Upper lobe of right lung (tissue), 1 donor: ENCODE measurements at regions not wholly inside any gene's neighbourhood (a gene's known extent, or its start where the extent isn't known, plus 50 kb on each side); places are given as distances from the start of the nearest gene placed in this dataset.

ENCODE experiments used
- ATAC-seq: fragments of 200-7000 bp; cut with Tn5 transposase; one replicate; pipeline ENCODE4 v1.9.1; 2020; ENCODE audit warnings: mild to moderate bottlenecking, moderate library complexity
- DNase-seq: peaks from one replicate; pipeline ENCODE4 v3.0.0-alpha.2; 2020
- H3K27ac ChIP-seq: fragments of 200-600 bp; one replicate; pipeline ENCODE4 v1.8.0; 2022
- H3K27me3 ChIP-seq: fragments of 200-600 bp; one replicate; pipeline ENCODE4 v1.8.0; 2022; ENCODE audit warnings: mild to moderate bottlenecking
- H3K36me3 ChIP-seq: fragments of 200-600 bp; one replicate; pipeline ENCODE4 v1.8.0; 2022
- H3K4me1 ChIP-seq: fragments of 200-600 bp; one replicate; pipeline ENCODE4 v1.8.0; 2022
- H3K4me3 ChIP-seq: fragments of 200-600 bp; one replicate; pipeline ENCODE4 v1.8.0; 2022; ENCODE audit warnings: mild to moderate bottlenecking
- H3K9me3 ChIP-seq: fragments of 200-600 bp; one replicate; pipeline ENCODE4 v1.8.0; 2022
- intact Hi-C: fragments of 100-400 bp; cut with DNase I; formaldehyde crosslinking; loops from one replicate; pipeline ENCODE4 v1.11.0; 2022
- TF ChIP-seq, protein P1 (sequence below): fragments of 200-600 bp; IDR thresholded peaks from one replicate; pipeline ENCODE4 v1.8.0; 2022; ENCODE audit warnings: antibody characterized with exemption
- donor health status: DM: no; HTN: yes; CAD: no; lungs with severe emphysema.

DNA sequence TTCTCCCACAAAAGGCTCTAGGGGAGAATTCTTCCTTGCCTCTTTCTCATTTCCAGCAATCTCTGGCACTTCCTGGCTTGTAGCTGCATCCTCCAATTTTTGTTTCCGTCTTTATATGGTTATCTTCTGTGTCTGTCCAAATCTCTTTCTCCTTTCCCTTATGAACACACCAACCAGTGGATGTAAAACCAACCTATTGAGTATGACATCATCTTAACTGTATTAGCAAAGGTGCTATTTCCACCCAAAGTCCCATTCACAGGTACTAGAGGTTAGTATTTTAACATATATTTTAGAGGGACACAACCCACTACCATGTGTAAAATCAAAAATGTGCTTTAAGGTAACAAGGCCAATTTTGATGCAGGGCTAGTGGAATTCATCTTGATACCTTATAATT is 129.0 kb downstream of the RAP2A start:
- no peaks in the 10 kb centered on the region for H3K9me3 ChIP-seq
- H3K27me3 ChIP-seq = no peaks in the 10 kb centered on the region
- DNase-seq = no peak
- no peak overlapping the region for H3K4me3 ChIP-seq
- no peak overlapping the region for H3K27ac ChIP-seq
- no peaks in the 10 kb centered on the region for H3K36me3 ChIP-seq
- H3K4me1 ChIP-seq = peaks cover 6% of the 10 kb centered on the region
- no peak for ATAC-seq
- TF ChIP-seq, protein P1, sequence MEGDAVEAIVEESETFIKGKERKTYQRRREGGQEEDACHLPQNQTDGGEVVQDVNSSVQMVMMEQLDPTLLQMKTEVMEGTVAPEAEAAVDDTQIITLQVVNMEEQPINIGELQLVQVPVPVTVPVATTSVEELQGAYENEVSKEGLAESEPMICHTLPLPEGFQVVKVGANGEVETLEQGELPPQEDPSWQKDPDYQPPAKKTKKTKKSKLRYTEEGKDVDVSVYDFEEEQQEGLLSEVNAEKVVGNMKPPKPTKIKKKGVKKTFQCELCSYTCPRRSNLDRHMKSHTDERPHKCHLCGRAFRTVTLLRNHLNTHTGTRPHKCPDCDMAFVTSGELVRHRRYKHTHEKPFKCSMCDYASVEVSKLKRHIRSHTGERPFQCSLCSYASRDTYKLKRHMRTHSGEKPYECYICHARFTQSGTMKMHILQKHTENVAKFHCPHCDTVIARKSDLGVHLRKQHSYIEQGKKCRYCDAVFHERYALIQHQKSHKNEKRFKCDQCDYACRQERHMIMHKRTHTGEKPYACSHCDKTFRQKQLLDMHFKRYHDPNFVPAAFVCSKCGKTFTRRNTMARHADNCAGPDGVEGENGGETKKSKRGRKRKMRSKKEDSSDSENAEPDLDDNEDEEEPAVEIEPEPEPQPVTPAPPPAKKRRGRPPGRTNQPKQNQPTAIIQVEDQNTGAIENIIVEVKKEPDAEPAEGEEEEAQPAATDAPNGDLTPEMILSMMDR = no peak
- intact Hi-C loops = no loop called here

DNA sequence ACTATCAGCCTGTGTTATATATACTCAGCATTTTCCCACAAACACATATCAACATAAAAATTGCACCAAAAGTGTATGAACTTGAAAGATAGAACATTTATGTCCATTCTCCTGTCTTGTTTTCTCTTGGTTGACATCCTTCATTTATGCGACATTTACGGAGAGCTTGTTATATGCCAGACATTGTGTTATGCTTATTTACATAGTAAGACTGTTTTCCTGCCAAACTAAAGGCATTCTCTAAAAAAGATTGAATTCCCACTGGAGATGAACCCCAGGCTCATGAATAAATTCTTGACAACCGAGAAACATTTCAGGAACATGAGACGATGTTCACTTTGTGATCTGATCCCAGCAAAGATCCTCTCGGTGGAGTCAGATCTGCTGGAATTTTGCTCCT is 131.0 kb downstream of the RAP2A start:
- TF ChIP-seq, protein P1 = no peak
- intact Hi-C loops = no loop called here
- Histone ChIP-seq H3K9me3 (no peaks in the 10 kb centered on the region), H3K27ac (no peak overlapping the region), H3K27me3 (no peaks in the 10 kb centered on the region), H3K4me1 (peaks cover 7% of the 10 kb centered on the region), H3K36me3 (no peaks in the 10 kb centered on the region), H3K4me3 (no peak overlapping the region)
- ATAC-seq = no peak
- DNase-seq = no peak

DNA sequence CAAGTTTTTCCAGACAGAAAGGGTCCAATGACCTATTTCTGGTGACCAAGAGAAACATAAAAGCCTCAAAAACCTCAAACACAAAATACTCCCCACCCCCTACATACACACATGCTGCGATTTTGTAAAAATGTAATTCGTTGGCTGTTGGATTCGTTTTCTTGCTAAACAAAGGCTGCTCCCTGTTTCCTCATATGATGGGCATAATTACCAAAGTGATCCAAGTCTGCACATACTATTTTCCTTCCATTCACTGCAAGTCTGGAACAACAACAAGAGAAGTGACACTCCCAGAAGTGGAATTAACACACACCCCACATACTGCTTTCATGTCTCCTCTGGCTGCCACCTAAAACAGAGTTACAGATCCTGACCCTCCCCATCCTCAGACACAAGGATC is 131.9 kb downstream of the RAP2A start:
- Histone ChIP-seq H3K4me3 (no peak overlapping the region), H3K4me1 (peaks cover 7% of the 10 kb centered on the region), H3K27me3 (no peaks in the 10 kb centered on the region), H3K36me3 (no peaks in the 10 kb centered on the region), H3K27ac (no peak overlapping the region), H3K9me3 (no peaks in the 10 kb centered on the region)
- ATAC-seq = no peak
- TF ChIP-seq, protein P1 = no peak
- intact Hi-C loops = no loop called here
- no peak for DNase-seq

DNA sequence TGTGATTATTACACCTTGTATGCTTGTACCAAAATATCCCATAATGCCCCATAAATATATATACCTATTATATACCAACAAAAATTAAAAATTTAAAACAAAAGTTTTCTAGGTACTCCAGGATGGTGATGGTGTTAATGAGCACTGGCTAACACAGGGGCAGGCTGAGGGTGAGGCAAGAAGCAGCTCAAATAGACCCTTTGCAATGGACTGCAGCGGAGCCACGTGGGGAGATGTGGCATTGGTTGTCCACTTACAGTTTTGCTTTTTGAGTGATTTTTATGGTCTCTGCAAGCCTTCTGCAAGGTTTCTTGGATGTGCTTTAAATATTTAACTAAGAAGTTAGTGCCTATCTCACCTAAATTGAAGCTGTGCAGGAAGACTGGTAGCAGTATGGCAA is 132.9 kb downstream of the RAP2A start:
- Histone ChIP-seq H3K36me3 (no peaks in the 10 kb centered on the region), H3K4me1 (peaks cover 7% of the 10 kb centered on the region), H3K27me3 (no peaks in the 10 kb centered on the region), H3K27ac (no peak overlapping the region), H3K9me3 (no peaks in the 10 kb centered on the region), H3K4me3 (no peak overlapping the region)
- no peak for DNase-seq
- intact Hi-C loops = no loop called here
- no peak for ATAC-seq
- TF ChIP-seq, protein P1 = no peak

DNA sequence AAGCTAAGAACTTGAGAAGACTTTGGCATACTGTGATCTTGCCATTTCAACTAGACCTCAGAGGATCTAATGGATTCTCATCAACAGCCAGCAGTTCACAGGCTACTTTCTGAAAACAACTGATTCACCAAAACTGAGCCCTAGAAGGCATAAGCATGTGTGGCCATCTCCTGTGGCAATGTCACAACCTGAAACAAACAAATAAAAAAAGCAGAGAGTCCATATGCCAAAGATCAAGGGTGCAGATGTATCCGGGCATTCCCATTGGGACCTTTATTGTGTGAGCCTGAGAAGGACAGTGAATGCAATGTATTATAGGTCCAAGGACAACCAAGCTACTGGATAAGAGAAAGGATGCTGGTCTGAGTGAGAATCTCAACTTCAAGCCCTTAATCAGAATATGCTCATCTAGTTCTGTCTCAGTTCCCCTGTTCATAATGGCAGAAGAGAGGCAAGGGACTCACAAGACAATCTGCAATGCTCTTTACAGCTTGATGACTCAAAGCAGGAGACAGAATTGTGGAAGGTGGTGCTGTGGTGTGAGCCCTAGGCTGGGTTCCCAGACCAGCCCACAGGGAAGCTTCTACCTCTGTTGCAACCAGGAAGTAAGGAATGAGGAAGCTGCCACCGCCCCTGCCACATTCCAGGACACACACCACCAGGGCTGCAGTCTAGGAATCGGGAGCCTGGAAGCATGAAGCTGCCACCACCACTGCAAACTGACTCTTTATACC is 133.7 kb downstream of the RAP2A start:
- peaks cover 7% of the 10 kb centered on the region for H3K4me1 ChIP-seq
- DNase-seq (peak; percentile 77), ATAC-seq (peak; percentile 97)
- no peaks in the 10 kb centered on the region for H3K27me3 ChIP-seq
- H3K4me3 ChIP-seq = no peak overlapping the region
- no peaks in the 10 kb centered on the region for H3K36me3 ChIP-seq
- H3K9me3 ChIP-seq = no peaks in the 10 kb centered on the region
- TF ChIP-seq, protein P1 = no peak
- no peak overlapping the region for H3K27ac ChIP-seq
- intact Hi-C loops = no loop called here

DNA sequence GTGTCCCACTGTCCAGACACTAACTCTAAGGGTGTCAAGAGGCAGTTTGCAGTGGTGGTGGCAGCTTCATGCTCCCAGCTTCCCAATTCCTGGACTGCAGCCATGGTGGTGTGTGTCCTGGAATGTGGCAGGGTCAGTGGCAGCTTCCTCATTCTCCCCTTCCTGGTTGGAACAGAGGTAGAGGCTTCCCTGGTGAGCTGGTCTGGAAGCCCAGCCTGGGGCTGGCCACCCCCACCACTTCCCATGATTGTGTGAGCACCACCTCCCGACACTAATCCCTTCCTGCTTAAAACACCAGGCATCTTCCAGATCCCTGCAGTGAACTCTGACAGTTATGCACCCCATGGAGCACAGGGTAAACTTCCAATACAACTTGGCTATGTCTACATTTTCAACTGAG is 134.9 kb downstream of the RAP2A start:
- no peaks in the 10 kb centered on the region for H3K36me3 ChIP-seq
- TF ChIP-seq, protein P1 = no peak
- H3K9me3 ChIP-seq = no peaks in the 10 kb centered on the region
- DNase-seq = no peak
- intact Hi-C loops = no loop called here
- no peak overlapping the region for H3K4me3 ChIP-seq
- H3K27ac ChIP-seq = no peak overlapping the region
- H3K27me3 ChIP-seq = no peaks in the 10 kb centered on the region
- peak; percentile 20 for ATAC-seq
- peaks cover 7% of the 10 kb centered on the region for H3K4me1 ChIP-seq
